ENCODE measurements at regions not wholly inside any gene's neighbourhood (a gene's known extent, or its start where the extent isn't known, plus 50 kb on each side); places are given as distances from the start of the nearest gene placed in this dataset.

DNA sequence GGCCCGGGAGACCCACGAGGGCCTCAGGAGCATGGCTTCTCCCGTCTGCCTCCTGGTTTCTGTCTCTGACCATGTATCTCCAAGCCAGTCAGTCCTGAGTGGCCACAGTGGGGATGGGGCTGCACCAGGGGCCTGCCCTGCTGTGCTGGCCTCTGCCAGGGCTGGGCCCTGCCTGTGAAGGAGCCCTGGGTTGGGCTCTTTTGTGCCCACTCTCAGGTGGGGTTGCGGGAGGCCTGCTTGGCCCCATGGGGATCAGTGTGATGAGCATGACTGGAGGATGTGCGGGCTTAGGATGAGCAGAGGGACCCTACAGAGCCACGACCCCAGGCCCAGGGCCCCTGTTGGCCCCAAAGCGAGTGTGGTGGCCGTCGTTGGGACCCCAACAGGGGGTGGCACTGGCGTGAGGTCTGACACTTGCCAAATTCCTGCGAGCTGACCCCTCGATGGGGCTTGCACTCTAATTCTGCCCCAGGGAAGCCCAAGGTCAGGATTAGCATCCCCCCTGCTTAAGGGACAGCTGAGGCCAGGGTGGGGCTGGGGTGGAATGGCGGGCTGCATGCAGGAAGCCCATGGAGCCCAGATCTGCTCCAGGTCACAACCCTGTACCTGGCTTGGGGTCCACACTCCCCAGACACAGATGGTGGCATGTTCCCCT lies 90.0 kb upstream of the BHLHE23 start:
- Histone ChIP-seq H3K9me3 (ENCODE audit: low read length) (no peaks in the 10 kb centered on the region), H3K27me3 (ENCODE audit: control insufficient read depth in 1 of 2, insufficient read depth in 2 of 2, low read length in 2 of 2) (peaks cover 32 to 62% of the 10 kb centered on the region in 2 experiments), H3K4me3 (replicated peaks in 1 of 3; ENCODE audit: insufficient read depth in 1 of 3, low read depth in 2 of 3, low read length in 3 of 3) (no peak overlapping the region), H2AFZ (ENCODE audit: low read length) (no peak overlapping the region), H3K27ac (ENCODE audit: extremely low read length, insufficient read depth, low read length) (no peak overlapping the region), H4K20me1 (ENCODE audit: insufficient read depth, low read length) (peaks cover 12% of the 10 kb centered on the region; the same call in 1 of the 2 replicates), H3K9ac (ENCODE audit: insufficient read depth, low read depth, low read length) (no peak overlapping the region), H3K4me2 (ENCODE audit: low read depth, low read length) (no peak overlapping the region), H3K79me2 (ENCODE audit: insufficient read depth, low read length) (no peaks in the 10 kb centered on the region), H3K4me1 (ENCODE audit: insufficient read depth, low read length) (peaks cover 3% of the 10 kb centered on the region; the same call in 1 of the 2 replicates), H3K36me3 (replicated peaks in 1 of 2; ENCODE audit: control insufficient read depth in 1 of 2, insufficient read depth in 2 of 2, low read length in 2 of 2) (no peaks in the 10 kb centered on the region)
- DNase-seq (ENCODE audit: low spot score) (no peak), ATAC-seq (peak; percentile 5; the same call in 1 of the 3 replicates), FAIRE-seq (no peak)
- BruUV-seq (replicated peaks), result no TSS peak
- 9% methylated on average over 13 of the region's 13 CpGs for WGBS (ENCODE audit: low lambda C conversion rate)
- in situ Hi-C loops (cut with HindIII; ENCODE audit: extremely low pct_ligation_motif_present, low pct_unique_long_range_greater_than_20kb), result no loop called here
- TF ChIP-seq POLR2AphosphoS5 (IDR thresholded peaks at IDR 0.05; ENCODE audit: low read depth, low read length) (no peak), ZNF761 (CRISPR knock-in tag; conservative IDR thresholded peaks at IDR 0.05) (no peak), KLF15 (CRISPR knock-in tag; IDR thresholded peaks at IDR 0.05; ENCODE audit: borderline replicate concordance) (no peak), NFE2L1 (CRISPR knock-in tag; IDR thresholded peaks at IDR 0.05; ENCODE audit: borderline replicate concordance) (no peak), MEF2D (CRISPR knock-in tag; IDR thresholded peaks at IDR 0.05) (no peak), ELF1 (CRISPR knock-in tag; IDR thresholded peaks at IDR 0.05) (no peak), PHF21A (CRISPR knock-in tag; IDR thresholded peaks at IDR 0.05) (no peak), PAF1 (CRISPR knock-in tag; IDR thresholded peaks at IDR 0.05) (no peak), ATF1 (CRISPR knock-in tag; IDR thresholded peaks at IDR 0.05) (no peak), ZNF446 (CRISPR knock-in tag; IDR thresholded peaks at IDR 0.05) (no peak), ZNF674 (CRISPR knock-in tag; IDR thresholded peaks at IDR 0.05; ENCODE audit: low read depth) (no peak), ZNF713 (CRISPR knock-in tag; IDR thresholded peaks at IDR 0.05) (no peak), NR2F6 (IDR thresholded peaks at IDR 0.05) (no peak), NR2F6 (CRISPR knock-in tag; IDR thresholded peaks at IDR 0.05) (no peak), ZNF607 (CRISPR knock-in tag; IDR thresholded peaks at IDR 0.05; ENCODE audit: borderline replicate concordance) (no peak), ZFYVE20 (CRISPR knock-in tag; IDR thresholded peaks at IDR 0.05; ENCODE audit: borderline replicate concordance, low read depth) (no peak)
- TF ChIP-seq, protein P1, sequence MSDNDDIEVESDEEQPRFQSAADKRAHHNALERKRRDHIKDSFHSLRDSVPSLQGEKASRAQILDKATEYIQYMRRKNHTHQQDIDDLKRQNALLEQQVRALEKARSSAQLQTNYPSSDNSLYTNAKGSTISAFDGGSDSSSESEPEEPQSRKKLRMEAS (IDR thresholded peaks at IDR 0.05), result no peak
- TF ChIP-seq, protein P2, sequence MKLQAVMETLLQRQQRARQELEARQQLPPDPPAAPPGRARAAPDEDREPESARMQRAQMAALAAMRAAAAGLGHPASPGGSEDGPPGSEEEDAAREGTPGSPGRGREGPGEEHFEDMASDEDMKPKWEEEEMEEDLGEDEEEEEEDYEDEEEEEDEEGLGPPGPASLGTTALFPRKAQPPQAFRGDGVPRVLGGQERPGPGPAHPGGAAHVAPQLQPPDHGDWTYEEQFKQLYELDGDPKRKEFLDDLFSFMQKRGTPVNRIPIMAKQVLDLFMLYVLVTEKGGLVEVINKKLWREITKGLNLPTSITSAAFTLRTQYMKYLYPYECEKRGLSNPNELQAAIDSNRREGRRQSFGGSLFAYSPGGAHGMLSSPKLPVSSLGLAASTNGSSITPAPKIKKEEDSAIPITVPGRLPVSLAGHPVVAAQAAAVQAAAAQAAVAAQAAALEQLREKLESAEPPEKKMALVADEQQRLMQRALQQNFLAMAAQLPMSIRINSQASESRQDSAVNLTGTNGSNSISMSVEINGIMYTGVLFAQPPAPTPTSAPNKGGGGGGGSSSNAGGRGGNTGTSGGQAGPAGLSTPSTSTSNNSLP (IDR thresholded peaks at IDR 0.05; ENCODE audit: low read depth, low read length), result no peak
- TF ChIP-seq, protein P3, sequence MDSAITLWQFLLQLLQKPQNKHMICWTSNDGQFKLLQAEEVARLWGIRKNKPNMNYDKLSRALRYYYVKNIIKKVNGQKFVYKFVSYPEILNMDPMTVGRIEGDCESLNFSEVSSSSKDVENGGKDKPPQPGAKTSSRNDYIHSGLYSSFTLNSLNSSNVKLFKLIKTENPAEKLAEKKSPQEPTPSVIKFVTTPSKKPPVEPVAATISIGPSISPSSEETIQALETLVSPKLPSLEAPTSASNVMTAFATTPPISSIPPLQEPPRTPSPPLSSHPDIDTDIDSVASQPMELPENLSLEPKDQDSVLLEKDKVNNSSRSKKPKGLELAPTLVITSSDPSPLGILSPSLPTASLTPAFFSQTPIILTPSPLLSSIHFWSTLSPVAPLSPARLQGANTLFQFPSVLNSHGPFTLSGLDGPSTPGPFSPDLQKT (CRISPR knock-in tag; IDR thresholded peaks at IDR 0.05; ENCODE audit: borderline replicate concordance), result no peak
- TF ChIP-seq, protein P4, sequence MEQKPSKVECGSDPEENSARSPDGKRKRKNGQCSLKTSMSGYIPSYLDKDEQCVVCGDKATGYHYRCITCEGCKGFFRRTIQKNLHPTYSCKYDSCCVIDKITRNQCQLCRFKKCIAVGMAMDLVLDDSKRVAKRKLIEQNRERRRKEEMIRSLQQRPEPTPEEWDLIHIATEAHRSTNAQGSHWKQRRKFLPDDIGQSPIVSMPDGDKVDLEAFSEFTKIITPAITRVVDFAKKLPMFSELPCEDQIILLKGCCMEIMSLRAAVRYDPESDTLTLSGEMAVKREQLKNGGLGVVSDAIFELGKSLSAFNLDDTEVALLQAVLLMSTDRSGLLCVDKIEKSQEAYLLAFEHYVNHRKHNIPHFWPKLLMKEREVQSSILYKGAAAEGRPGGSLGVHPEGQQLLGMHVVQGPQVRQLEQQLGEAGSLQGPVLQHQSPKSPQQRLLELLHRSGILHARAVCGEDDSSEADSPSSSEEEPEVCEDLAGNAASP (CRISPR knock-in tag; IDR thresholded peaks at IDR 0.05; ENCODE audit: borderline replicate concordance), result no peak
- ChIA-PET CTCF (ENCODE audit: low intra/inter-chr PET ratio, low total read pairs) (no interaction called here), POLR2A (no interaction called here)
- intact Hi-C loops (cut with micrococcal nuclease; ENCODE audit: unreplicated experiment), result no loop called here

Data from HepG2 (cell line).